ENCODE measurements at regions not wholly inside any gene's neighbourhood (a gene's known extent, or its start where the extent isn't known, plus 50 kb on each side); places are given as distances from the start of the nearest gene placed in this dataset.
"Not testable (repeated sequence)": the region's sequence is repeated elsewhere in the genome, so short reads cannot be mapped to it uniquely, and the experiment has no call there.

- intact Hi-C loops (cut with DNase I; ENCODE audit: low total_unique reads); DNase-seq; H3K27ac ChIP-seq: not testable (repeated sequence)
Observed at GRCh38 chr5:177892357-177892665, 103.7 kb downstream of the PROP1 start.

GRCh38 chr5:177891547-177892356 is 104.3 kb downstream of the PROP1 start:
- intact Hi-C loops (cut with DNase I; ENCODE audit: low total_unique reads); DNase-seq: not testable (repeated sequence)

More at GRCh38 chr5:177892357-177892665, 103.7 kb downstream of the PROP1 start:
- not testable (repeated sequence) for H3K9me3 ChIP-seq, H3K36me3 ChIP-seq, H3K4me3 ChIP-seq, H3K4me1 ChIP-seq, H3K27me3 ChIP-seq

GRCh38 chr5:177883295-177883694 is 100.6 kb upstream of the FAM153A start:
- H3K27me3 ChIP-seq; H3K36me3 ChIP-seq; H3K27ac ChIP-seq; intact Hi-C loops (cut with DNase I; ENCODE audit: low total_unique reads); H3K4me1 ChIP-seq; H3K9me3 ChIP-seq; H3K4me3 ChIP-seq; DNase-seq: not testable (repeated sequence)

More at GRCh38 chr5:177891547-177892356, 104.3 kb downstream of the PROP1 start:
- H3K36me3 ChIP-seq, H3K27ac ChIP-seq, H3K27me3 ChIP-seq, H3K9me3 ChIP-seq, H3K4me3 ChIP-seq, H3K4me1 ChIP-seq: not testable (repeated sequence)
- peak in 1 of 2 experiments; percentile 37 for TF ChIP-seq CTCF (IDR thresholded peaks at IDR 0.05)

- DNase-seq; H3K9me3 ChIP-seq; H3K27me3 ChIP-seq; H3K36me3 ChIP-seq; H3K4me1 ChIP-seq; intact Hi-C loops (cut with DNase I; ENCODE audit: low total_unique reads); H3K27ac ChIP-seq: not testable (repeated sequence)
- peak overlapping the region; percentile 42 to 54 for H3K4me3 ChIP-seq
Observed at GRCh38 chr5:177875900-177876238, 93.2 kb upstream of the FAM153A start.

- H3K9me3 ChIP-seq; DNase-seq; H3K36me3 ChIP-seq; H3K27me3 ChIP-seq; intact Hi-C loops (cut with DNase I; ENCODE audit: low total_unique reads); H3K4me1 ChIP-seq; H3K27ac ChIP-seq: not testable (repeated sequence)
- peak overlapping the region; percentile 42 to 54 for H3K4me3 ChIP-seq
Observed at GRCh38 chr5:177875013-177875899, 92.6 kb upstream of the FAM153A start.

GRCh38 chr5:177863822-177864446 is 81.2 kb upstream of the FAM153A start:
- intact Hi-C loops (cut with DNase I; ENCODE audit: low total_unique reads); DNase-seq; H3K4me1 ChIP-seq; H3K36me3 ChIP-seq; H3K9me3 ChIP-seq; H3K27ac ChIP-seq; H3K27me3 ChIP-seq; H3K4me3 ChIP-seq: not testable (repeated sequence)

- H3K9me3 ChIP-seq; H3K27me3 ChIP-seq; H3K4me1 ChIP-seq; DNase-seq; H3K36me3 ChIP-seq; intact Hi-C loops (cut with DNase I; ENCODE audit: low total_unique reads); H3K27ac ChIP-seq; H3K4me3 ChIP-seq: not testable (repeated sequence)
Observed at GRCh38 chr5:177857642-177858200, 75.0 kb upstream of the FAM153A start.

- H3K27me3 ChIP-seq; H3K4me1 ChIP-seq; H3K9me3 ChIP-seq; H3K36me3 ChIP-seq; intact Hi-C loops (cut with DNase I; ENCODE audit: low total_unique reads); H3K27ac ChIP-seq; DNase-seq; H3K4me3 ChIP-seq: not testable (repeated sequence)
Observed at GRCh38 chr5:177856474-177856873, 73.8 kb upstream of the FAM153A start.

GRCh38 chr5:177847914-177848313 is 65.2 kb upstream of the FAM153A start:
- H3K27ac ChIP-seq; DNase-seq; H3K4me1 ChIP-seq; H3K27me3 ChIP-seq; H3K4me3 ChIP-seq; H3K36me3 ChIP-seq; intact Hi-C loops (cut with DNase I; ENCODE audit: low total_unique reads); H3K9me3 ChIP-seq: not testable (repeated sequence)

- H3K9me3 ChIP-seq; H3K27me3 ChIP-seq; DNase-seq; H3K4me1 ChIP-seq; intact Hi-C loops (cut with DNase I; ENCODE audit: low total_unique reads); H3K36me3 ChIP-seq; H3K4me3 ChIP-seq; H3K27ac ChIP-seq: not testable (repeated sequence)
Observed at GRCh38 chr5:177846598-177846997, 63.9 kb upstream of the FAM153A start.

- H3K4me1 ChIP-seq; H3K4me3 ChIP-seq; H3K36me3 ChIP-seq; H3K27ac ChIP-seq; H3K27me3 ChIP-seq; H3K9me3 ChIP-seq; DNase-seq; intact Hi-C loops (cut with DNase I; ENCODE audit: low total_unique reads): not testable (repeated sequence)
Observed at GRCh38 chr5:177845906-177846305, 63.2 kb upstream of the FAM153A start.

GRCh38 chr5:177836191-177836590 is 53.5 kb upstream of the FAM153A start:
- H3K36me3 ChIP-seq; H3K4me1 ChIP-seq; H3K27ac ChIP-seq; DNase-seq; H3K9me3 ChIP-seq; H3K27me3 ChIP-seq; intact Hi-C loops (cut with DNase I; ENCODE audit: low total_unique reads); H3K4me3 ChIP-seq: not testable (repeated sequence)
